HEK293T (cell line): ENCODE measurements at regions not wholly inside any gene's neighbourhood (a gene's known extent, or its start where the extent isn't known, plus 50 kb on each side); places are given as distances from the start of the nearest gene placed in this dataset.

ENCODE experiments used
- ARNT ChIP-seq: fragments of 450-650 bp; IDR thresholded peaks from 2 replicates; pipeline ENCODE4 v1.6.1; 2017; ENCODE audit warnings: mild to moderate bottlenecking
- BHLHE40 ChIP-seq: fragments of 450-650 bp; IDR thresholded peaks from 2 replicates; pipeline ENCODE4 v1.6.1; 2016; ENCODE audit warnings: mild to moderate bottlenecking, moderate library complexity, borderline replicate concordance
- FOXM1 ChIP-seq: fragments of 450-650 bp; IDR thresholded peaks from 2 replicates; pipeline ENCODE4 v1.6.1; 2017; ENCODE audit warnings: mild to moderate bottlenecking, borderline replicate concordance
- HDGF ChIP-seq: fragments of 450-650 bp; IDR thresholded peaks from 2 replicates; pipeline ENCODE4 v1.6.1; 2017; ENCODE audit warnings: antibody characterized with exemption, borderline replicate concordance
- L3MBTL2 ChIP-seq: fragments of 450-650 bp; conservative IDR thresholded peaks from 2 replicates; pipeline ENCODE4 v1.6.1; 2016; ENCODE audit warnings: mild to moderate bottlenecking
- NFRKB ChIP-seq: fragments of 450-650 bp; IDR thresholded peaks from 2 replicates; pipeline ENCODE4 v1.6.1; 2016; ENCODE audit warnings: mild to moderate bottlenecking, moderate library complexity
- SP1 ChIP-seq: fragments of 450-650 bp; IDR thresholded peaks from 2 replicates; pipeline ENCODE4 v1.6.1; 2017
- SUZ12 ChIP-seq: fragments of 450-650 bp; IDR thresholded peaks from 2 replicates; pipeline ENCODE4 v1.6.1; 2016; ENCODE audit warnings: mild to moderate bottlenecking
- TARDBP ChIP-seq: fragments of 450-650 bp; IDR thresholded peaks from 2 replicates; pipeline ENCODE4 v1.6.1; 2016
- TF ChIP-seq, protein P1 (sequence below): fragments of 450-650 bp; IDR thresholded peaks from 2 replicates; pipeline ENCODE4 v1.6.1; 2016

DNA sequence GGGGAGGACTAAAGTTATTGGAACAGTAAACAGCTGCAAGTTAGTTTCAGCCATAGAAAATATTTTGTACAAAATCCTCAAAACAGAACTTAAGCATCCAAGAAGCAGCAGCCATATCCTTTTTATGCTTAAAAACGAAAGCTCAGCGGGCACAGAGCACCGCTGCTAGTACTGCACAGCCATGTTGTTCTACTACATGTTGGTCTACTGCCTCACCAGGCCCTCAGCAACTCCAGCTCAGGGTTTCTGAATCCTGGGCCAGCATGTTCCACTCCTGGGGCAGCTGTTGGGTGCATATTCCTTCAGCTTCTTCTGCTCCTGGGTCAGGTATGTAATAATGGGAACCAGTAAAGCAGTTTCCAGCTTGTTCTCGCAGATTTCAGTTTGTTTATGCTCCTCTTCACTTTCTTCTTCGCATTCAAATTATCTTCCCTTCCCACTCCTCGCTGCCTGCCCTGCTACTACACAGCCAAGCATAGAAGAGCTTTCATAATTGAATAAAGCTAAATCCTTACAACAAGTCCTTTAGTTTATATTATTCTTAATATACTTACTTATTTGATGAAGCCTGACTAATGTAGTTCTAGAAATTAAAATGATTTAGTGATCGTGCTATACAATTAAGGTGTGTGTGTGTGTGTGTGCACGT lies 820.5 kb upstream of the ATXN8OS start:
- TF ChIP-seq SUZ12 (no peak), TARDBP (no peak), SP1 (no peak), NFRKB (no peak), BHLHE40 (no peak), FOXM1 (no peak), HDGF (no peak), ARNT (no peak), L3MBTL2 (no peak)
- TF ChIP-seq, protein P1, sequence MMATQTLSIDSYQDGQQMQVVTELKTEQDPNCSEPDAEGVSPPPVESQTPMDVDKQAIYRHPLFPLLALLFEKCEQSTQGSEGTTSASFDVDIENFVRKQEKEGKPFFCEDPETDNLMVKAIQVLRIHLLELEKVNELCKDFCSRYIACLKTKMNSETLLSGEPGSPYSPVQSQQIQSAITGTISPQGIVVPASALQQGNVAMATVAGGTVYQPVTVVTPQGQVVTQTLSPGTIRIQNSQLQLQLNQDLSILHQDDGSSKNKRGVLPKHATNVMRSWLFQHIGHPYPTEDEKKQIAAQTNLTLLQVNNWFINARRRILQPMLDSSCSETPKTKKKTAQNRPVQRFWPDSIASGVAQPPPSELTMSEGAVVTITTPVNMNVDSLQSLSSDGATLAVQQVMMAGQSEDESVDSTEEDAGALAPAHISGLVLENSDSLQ, result no peak
